ENCODE measurements at regions not wholly inside any gene's neighbourhood (a gene's known extent, or its start where the extent isn't known, plus 50 kb on each side); places are given as distances from the start of the nearest gene placed in this dataset.
"Not testable (repeated sequence)": the region's sequence is repeated elsewhere in the genome, so short reads cannot be mapped to it uniquely, and the experiment has no call there.

DNA sequence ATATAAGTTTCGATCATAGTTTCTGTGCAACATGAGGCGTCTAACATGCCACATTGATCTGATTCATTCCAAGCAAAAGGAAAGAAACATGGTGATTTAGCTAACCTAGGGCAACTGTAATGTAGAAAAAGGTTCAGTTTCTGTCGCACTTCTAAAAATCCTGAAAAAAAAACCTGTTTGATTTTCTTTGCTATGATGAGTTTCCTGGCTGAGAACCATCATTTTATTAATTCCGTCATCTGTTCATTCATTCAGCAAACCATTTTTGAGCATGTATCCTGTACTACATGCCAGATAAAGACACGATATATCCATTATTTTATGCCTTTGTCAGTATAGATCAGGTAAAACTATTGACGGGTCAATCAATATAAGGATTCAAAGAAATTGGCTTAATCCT is 932.6 kb downstream of the GALC start:
- no peak for DNase-seq

DNA sequence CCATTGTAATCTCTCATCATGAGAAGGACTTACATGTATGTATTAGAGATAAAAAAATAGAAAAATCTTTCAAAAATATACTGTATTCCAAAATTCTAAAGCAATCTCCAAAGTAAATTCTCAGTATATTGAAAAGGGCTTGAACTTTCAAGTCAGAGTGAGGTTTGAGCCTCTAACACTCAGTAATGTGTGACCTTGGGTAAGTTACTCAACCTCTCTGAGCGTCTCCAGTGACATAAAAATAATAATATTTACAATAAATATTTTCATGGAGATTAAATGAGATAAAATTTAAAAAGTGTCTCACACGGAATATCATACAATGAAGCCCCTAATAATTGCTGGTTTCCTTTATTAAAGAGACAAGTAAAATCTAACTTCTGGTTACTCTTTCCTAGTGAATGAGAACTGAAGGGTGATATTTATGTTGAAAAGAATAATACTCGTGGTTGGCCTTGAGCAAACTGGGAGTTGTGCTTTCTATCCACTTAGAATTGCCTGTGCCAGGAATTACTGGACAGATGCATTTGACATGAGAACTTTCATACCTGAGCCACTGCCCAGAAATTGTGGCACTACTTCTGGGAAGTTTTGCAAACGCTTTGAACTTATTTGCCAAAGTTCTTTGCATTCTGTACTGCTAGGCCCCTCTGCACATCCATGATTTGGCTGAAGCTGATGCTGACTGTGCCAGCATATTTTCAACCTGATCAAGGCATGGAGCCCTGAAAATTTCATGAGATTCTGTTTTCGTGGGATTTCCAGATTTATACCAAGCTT is 933.7 kb downstream of the GALC start:
- no peak for DNase-seq

DNA sequence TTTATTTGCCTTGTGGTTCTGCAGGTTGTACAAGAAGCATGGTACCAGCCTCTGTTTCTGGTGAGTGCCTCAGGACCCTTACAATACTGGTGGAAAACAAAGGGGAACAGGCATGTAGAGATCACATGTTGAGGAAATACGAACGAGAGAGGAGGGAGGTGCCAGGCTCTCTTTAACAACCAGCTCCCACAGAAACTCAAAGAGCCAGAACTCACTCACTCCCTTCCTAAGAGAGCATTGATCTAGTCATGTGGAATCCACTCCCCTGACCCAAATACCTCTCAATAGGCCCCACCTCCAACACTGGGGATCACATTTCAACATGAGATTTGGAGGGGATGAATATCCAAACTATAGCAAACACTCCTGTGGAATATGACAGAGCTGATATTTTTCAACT is 938.0 kb downstream of the GALC start:
- no peak for DNase-seq

DNA sequence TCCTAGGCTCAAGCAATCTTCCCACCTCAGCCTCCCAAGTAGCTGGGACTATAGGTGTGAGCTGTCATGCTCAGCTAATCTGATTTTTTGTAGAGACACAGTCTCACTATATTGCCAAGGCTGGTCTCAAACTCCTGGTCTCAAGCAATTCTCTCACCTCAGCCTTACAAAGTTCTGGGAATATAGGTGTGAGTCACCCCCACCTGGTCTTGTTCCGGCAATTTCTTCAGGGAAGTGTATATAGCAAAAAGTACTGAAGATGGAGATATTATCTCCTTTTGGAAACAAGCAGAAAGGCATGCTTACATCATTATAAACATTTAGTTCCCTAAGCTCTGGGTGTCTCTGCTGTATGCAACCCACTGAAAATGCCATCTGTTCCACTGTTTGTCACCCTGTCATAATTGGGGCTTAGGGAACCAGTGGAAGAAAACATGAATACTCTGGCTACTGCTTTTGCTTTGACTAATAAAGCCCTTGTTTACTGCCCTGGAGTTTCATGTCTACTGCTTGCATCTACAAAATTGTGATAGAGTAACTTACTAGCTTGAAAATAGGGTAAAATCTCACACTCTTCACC is 940.2 kb downstream of the GALC start:
- no peak for DNase-seq

DNA sequence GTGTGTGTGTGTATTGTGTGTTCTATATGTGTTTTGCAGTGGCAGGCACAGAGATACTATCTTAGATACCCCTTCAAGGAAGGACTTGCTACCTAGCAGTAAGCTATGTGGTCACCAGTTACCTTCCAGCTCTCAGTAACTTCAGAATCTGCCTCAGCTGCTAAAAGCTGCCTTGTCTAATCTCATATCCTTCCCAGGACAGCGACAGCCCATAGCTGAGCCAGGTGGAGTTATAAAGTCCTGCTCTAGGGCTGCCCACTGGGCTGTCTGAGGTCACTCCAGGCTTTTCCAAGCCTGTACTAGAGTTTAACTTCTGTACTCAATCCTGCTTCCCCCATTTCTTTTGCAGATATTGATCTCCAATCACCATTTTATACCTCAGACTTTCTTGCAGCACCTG is 942.6 kb downstream of the GALC start:
- no peak for DNase-seq

- no peak for DNase-seq
Measured at GRCh38 chr14:87049950-87050349, 943.0 kb downstream of the GALC start.

DNA sequence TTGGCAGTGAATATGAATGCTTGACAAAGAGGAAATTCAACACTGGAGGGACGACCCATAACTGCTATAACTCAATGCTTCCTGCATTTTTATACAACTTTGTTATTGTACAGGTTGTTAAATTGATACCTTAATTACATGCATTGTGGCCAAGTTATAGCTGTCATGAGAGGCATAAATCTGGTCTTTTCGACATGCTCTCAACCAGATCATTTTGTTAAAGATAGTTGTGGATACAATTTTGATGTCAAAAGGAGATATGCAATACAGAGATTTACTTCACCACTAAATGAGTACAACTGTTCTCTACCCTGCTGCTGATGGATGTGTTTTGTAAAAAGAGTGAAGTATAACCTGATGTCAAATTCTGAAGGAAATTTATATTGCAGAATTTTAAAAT is 946.0 kb downstream of the GALC start:
- no peak for DNase-seq

- no peak for DNase-seq
Measured at GRCh38 chr14:87045956-87046355, 947.0 kb downstream of the GALC start.

GRCh38 chr14:87045246-87045645 is 947.7 kb downstream of the GALC start:
- DNase-seq = no peak

DNA sequence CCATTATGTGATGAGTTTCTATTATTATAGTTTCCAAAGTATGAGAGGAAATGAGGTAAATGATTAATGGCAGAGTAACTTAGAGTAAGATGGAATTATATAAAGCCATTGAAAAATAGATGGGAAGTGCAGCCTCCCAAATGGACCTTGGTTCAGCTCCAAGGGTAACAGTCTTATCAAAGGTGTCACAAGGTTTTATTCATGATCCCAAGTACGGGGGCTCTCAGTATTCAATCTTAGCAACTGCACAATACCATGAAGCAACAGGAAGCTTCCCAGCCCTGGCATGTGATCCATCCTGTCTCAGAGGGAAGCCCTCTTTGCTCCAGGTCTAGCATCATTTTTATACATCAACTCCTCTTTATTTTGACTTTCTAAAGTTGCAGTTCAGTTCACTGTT is 948.2 kb downstream of the GALC start:
- DNase-seq = no peak

DNA sequence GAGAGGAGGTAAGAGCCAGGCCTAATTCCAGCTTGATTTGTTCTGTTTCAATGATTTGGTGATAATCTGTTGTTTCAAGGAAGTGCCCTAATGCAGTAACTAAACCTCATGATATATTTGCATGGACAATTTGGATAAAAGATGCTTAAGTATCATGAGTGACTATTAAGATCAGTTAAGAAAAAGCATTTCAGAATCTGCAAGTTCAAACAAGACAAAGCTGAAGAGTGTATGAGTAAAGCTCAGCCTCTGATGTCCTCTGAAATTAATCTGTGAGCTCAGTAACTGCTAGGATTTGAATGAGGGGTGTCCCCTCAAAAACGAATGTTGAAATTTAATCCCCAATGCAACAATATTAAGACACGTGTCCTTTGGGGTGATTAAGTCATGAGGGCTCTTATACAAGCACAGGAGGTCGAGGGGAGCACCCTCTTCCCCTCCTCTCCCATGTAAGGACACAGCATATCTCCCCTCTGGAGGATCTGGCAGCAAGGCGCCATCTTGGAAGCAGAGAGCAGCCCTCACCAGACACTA is 949.2 kb downstream of the GALC start:
- no peak for DNase-seq

DNA sequence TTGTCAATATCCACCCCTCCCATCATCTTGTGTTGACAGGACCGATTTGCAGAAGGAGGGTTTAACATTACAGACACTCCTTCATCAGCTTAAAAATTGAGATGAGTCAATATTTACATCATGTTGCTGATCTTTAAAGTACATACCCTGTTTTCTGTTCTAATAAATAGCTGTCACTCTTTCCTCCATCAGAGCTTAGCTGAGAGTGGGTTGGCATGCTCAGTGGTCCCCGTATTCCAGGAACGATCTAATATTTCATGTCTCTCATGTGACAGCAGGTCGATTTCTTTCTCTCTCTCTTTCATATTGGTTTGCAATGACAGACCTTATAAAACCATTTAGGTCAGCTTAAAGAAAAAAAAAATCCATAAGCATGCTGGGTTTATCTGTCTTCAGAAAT is 950.6 kb downstream of the GALC start:
- DNase-seq = no peak

DNA sequence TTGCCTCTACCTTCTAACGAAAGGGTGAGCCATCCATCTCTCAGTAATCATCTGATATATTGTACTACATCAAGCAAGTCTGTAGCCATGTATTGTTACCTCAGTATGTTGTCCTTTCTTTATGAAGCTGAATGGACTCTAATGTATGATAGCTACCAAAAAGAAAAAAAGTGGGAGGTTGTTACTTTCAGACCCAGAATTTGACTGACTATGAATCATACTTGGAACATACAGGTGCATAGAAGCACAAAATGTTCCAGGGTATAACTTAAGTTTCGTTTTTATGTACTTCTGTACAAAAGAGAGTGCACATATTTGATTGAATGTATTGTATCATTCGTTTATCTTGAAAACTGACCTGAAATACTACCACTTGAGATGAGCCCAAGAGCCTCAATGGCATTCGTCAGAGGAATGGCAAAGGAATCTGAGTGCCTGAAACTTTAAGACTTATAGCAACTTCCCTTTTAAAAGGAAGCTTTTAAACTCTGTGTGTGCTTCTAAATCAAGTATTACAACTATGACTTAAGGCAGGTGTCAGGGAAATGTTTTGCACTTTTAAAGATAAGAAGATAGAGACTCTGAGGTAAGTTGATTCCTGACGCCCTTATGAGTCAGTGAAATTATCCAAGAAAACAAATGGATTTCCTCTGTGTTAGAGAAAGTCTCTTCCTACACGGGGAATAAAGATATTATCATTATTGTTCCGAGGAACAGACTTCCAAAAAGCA is 951.5 kb downstream of the GALC start:
- no peak for DNase-seq

- no peak for DNase-seq
Measured at GRCh38 chr14:87034680-87035079, 958.3 kb downstream of the GALC start.

DNA sequence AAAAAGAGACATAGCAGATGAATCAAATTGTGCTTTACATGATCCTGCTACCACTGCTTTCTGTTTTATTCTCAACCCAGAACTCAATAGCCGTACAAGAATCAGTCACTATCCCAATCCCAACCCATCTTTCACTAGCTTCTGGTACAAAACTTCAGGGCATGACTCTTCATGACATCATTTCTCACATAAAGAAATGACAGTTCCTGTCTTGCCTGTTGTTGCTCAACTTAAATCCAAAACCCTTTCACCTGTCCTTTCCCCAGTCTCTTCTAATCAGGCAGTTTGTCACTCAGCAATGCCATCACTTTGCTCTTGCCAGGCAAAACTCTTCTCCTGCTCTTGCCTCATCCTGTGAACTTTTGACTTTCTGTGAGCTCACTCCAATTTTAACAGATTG is 962.8 kb downstream of the GALC start:
- no peak for DNase-seq

DNA sequence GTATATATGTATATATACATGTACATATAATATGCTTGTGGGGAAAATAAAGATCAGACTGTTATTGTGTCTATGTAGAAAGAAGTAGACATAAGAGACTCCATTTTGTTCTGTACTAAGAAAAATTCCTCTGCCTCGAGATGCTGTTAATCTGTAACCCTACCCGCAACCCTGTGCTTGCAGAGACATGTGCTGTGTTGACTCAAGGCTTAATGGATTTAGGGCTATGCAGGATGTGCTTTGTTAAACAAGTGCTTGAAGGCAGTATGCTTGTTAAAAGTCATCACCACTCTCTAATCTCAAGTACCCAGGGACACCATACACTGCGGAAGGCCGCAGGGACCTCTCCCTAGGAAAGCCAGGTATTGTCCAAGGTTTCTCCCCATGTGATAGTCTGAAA is 972.9 kb downstream of the GALC start:
- not testable (repeated sequence) for DNase-seq

GRCh38 chr14:87018294-87018693 is 974.7 kb downstream of the GALC start:
- no peak for DNase-seq

GRCh38 chr14:87017335-87017734 is 975.6 kb downstream of the GALC start:
- no peak for DNase-seq

GRCh38 chr14:87014856-87015255 is 978.1 kb downstream of the GALC start:
- no peak for DNase-seq

- no peak for DNase-seq
Measured at GRCh38 chr14:87013583-87013982, 979.4 kb downstream of the GALC start.

GRCh38 chr14:87008965-87009364 is 984.0 kb downstream of the GALC start:
- no peak for DNase-seq

DNA sequence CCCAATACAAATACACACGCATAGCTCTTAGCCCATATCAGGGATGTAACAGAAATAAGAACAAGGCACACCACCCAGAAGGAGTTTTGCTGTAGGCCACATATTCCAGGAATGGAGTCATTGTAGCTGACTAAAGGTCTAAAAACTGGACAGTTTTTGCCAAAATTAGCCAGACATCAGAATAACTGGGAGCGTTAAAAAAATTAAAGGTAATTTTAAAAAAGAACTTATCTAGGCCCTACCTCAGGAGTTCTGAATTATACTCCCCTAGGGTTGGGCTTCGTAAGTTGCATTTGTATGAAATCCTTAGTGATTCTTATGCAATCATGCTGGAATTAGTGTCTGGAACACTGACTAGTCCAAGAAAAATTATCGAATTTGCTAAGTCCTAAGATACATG is 987.7 kb downstream of the GALC start:
- DNase-seq = no peak

DNA sequence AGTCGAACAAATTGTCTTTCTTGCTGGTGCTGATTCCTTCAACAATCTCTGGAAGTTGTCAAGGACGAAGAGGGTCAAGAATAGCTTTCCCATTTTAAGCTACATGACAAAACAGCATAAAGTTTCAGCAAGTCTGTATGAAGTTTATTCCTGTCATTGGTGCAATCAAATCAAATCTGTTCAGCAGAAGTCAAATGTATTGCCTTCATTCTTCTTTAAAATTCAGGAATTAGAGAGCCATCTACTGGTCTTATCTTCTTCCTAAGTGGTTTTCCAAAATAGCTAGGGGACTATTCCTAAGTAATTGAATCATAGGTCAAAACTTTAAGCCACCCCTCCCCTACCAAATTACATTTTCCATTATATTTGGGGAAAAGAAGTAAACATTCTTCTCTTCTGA is 990.2 kb downstream of the GALC start:
- DNase-seq = no peak
